ENCODE measurements at regions not wholly inside any gene's neighbourhood (a gene's known extent, or its start where the extent isn't known, plus 50 kb on each side); places are given as distances from the start of the nearest gene placed in this dataset.

DNA sequence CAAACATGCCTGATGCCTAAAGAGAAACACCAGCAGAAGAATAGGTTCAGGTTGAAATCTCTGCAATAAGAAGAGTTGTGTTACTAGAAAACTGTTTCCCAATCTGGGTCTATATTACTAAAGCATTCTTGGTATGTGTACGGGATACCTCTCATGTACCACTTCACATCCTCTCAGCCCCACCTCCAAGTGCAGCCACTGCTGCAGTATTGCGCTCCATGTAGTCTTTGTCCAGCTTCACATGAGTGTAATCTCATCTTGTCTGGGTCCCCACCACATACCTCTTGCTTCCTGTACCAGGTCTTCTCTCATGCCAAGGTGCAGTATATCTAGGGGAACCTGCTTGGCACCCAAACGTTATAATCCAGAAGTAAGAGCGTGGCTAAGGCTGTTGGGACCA is 187.5 kb upstream of the EEA1 start:
- H3K27ac ChIP-seq (ENCODE audit: low read depth, low read length, poor library complexity, severe bottlenecking) = no peak overlapping the region
- ChIA-PET CTCF (no interaction called here), POLR2A (ENCODE audit: low non-redundant PET) (no interaction called here)
- no peaks in the 10 kb centered on the region for H3K9me3 ChIP-seq (ENCODE audit: low read depth, low read length, poor library complexity, severe bottlenecking)
- no peak for DNase-seq (ENCODE audit: low spot score)
- no TSS peak for BruUV-seq (replicated peaks)
- H3K4me3 ChIP-seq (ENCODE audit: low read depth, low read length, poor library complexity, severe bottlenecking) = no peak overlapping the region
- TF ChIP-seq EZH2 (IDR thresholded peaks at IDR 0.05; ENCODE audit: borderline replicate concordance, low read depth, low read length, poor library complexity, severe bottlenecking) = no peak
- TF ChIP-seq, protein P1, sequence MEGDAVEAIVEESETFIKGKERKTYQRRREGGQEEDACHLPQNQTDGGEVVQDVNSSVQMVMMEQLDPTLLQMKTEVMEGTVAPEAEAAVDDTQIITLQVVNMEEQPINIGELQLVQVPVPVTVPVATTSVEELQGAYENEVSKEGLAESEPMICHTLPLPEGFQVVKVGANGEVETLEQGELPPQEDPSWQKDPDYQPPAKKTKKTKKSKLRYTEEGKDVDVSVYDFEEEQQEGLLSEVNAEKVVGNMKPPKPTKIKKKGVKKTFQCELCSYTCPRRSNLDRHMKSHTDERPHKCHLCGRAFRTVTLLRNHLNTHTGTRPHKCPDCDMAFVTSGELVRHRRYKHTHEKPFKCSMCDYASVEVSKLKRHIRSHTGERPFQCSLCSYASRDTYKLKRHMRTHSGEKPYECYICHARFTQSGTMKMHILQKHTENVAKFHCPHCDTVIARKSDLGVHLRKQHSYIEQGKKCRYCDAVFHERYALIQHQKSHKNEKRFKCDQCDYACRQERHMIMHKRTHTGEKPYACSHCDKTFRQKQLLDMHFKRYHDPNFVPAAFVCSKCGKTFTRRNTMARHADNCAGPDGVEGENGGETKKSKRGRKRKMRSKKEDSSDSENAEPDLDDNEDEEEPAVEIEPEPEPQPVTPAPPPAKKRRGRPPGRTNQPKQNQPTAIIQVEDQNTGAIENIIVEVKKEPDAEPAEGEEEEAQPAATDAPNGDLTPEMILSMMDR (conservative IDR thresholded peaks at IDR 0.05; ENCODE audit: low read depth, low read length) = no peak
- no peaks in the 10 kb centered on the region for H3K27me3 ChIP-seq (replicated peaks; ENCODE audit: insufficient read depth, low read depth, low read length, poor library complexity)
- H3K36me3 ChIP-seq (ENCODE audit: insufficient read depth, low read length, poor library complexity, severe bottlenecking) = no peaks in the 10 kb centered on the region
- H3K4me1 ChIP-seq (ENCODE audit: insufficient read depth, low read length, poor library complexity, severe bottlenecking) = peaks cover 22% of the 10 kb centered on the region
- intact Hi-C loops (cut with micrococcal nuclease; ENCODE audit: unreplicated experiment) = no loop called here

DNA sequence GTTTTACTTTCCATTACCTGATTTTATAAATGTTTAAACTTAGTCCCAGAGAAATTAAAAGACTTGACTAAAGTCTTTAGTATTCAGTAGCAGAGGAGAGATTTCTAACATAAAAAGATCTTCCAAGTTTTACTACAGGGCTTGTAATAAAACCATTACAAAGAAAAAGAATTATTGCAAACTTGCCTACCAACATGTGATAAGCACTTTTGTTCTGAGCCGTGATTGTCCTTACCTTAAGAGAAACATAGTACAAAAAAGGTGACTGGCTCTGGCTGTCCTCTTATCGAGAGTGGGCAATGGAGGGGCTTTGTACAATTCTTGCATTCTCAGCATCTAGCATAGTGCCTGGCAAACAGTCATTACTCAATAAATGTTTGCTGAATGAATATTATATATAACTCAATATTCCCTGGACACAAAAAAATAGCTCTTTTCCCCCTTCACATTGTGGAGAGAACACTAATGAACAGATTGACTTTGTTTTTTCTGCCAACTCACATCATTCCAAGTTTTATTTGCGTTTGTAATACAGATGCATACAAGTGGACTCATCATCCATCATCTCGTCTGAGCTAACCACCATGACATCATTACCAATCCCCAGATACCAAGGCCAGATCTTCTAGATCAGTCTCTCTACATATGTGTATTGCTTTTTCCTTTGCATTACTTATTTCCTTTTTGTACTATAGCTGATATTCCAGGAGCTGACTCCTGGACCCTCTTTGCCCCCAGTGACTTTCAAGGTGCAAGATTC is 192.8 kb upstream of the EEA1 start:
- H3K4me1 ChIP-seq (ENCODE audit: insufficient read depth, low read length, poor library complexity, severe bottlenecking) = peaks cover 26% of the 10 kb centered on the region
- intact Hi-C loops (cut with micrococcal nuclease; ENCODE audit: unreplicated experiment) = no loop called here
- no peak for DNase-seq (ENCODE audit: low spot score)
- H3K4me3 ChIP-seq (ENCODE audit: low read depth, low read length, poor library complexity, severe bottlenecking) = no peak overlapping the region
- H3K36me3 ChIP-seq (ENCODE audit: insufficient read depth, low read length, poor library complexity, severe bottlenecking) = no peaks in the 10 kb centered on the region
- POLR2A ChIA-PET (ENCODE audit: low non-redundant PET) = no interaction called here
- CTCF ChIA-PET = no interaction called here
- no peaks in the 10 kb centered on the region for H3K9me3 ChIP-seq (ENCODE audit: low read depth, low read length, poor library complexity, severe bottlenecking)
- H3K27me3 ChIP-seq (replicated peaks; ENCODE audit: insufficient read depth, low read depth, low read length, poor library complexity) = no peaks in the 10 kb centered on the region
- TF ChIP-seq, protein P1 (conservative IDR thresholded peaks at IDR 0.05; ENCODE audit: low read depth, low read length) = no peak
- TF ChIP-seq EZH2 (IDR thresholded peaks at IDR 0.05; ENCODE audit: borderline replicate concordance, low read depth, low read length, poor library complexity, severe bottlenecking) = no peak
- no TSS peak for BruUV-seq (replicated peaks)
- H3K27ac ChIP-seq (ENCODE audit: low read depth, low read length, poor library complexity, severe bottlenecking) = no peak overlapping the region

- H3K4me1 ChIP-seq (ENCODE audit: insufficient read depth, low read length, poor library complexity, severe bottlenecking) = peaks cover 29% of the 10 kb centered on the region
- no peaks in the 10 kb centered on the region for H3K36me3 ChIP-seq (ENCODE audit: insufficient read depth, low read length, poor library complexity, severe bottlenecking)
- no peak overlapping the region for H3K27ac ChIP-seq (ENCODE audit: low read depth, low read length, poor library complexity, severe bottlenecking)
- ChIA-PET POLR2A (ENCODE audit: low non-redundant PET) (no interaction called here), CTCF (no interaction called here)
- intact Hi-C loops (cut with micrococcal nuclease; ENCODE audit: unreplicated experiment) = no loop called here
- H3K9me3 ChIP-seq (ENCODE audit: low read depth, low read length, poor library complexity, severe bottlenecking) = no peaks in the 10 kb centered on the region
- no TSS peak for BruUV-seq (replicated peaks)
- TF ChIP-seq, protein P1 (conservative IDR thresholded peaks at IDR 0.05; ENCODE audit: low read depth, low read length) = no peak
- no peak for TF ChIP-seq EZH2 (IDR thresholded peaks at IDR 0.05; ENCODE audit: borderline replicate concordance, low read depth, low read length, poor library complexity, severe bottlenecking)
- H3K27me3 ChIP-seq (replicated peaks; ENCODE audit: insufficient read depth, low read depth, low read length, poor library complexity) = no peaks in the 10 kb centered on the region
- DNase-seq (ENCODE audit: low spot score) = peak; percentile 38
- no peak overlapping the region for H3K4me3 ChIP-seq (ENCODE audit: low read depth, low read length, poor library complexity, severe bottlenecking)
Measured at GRCh38 chr12:93122569-93123091, 193.5 kb upstream of the EEA1 start.
